ENCODE measurements at regions not wholly inside any gene's neighbourhood (a gene's known extent, or its start where the extent isn't known, plus 50 kb on each side); places are given as distances from the start of the nearest gene placed in this dataset.

DNA sequence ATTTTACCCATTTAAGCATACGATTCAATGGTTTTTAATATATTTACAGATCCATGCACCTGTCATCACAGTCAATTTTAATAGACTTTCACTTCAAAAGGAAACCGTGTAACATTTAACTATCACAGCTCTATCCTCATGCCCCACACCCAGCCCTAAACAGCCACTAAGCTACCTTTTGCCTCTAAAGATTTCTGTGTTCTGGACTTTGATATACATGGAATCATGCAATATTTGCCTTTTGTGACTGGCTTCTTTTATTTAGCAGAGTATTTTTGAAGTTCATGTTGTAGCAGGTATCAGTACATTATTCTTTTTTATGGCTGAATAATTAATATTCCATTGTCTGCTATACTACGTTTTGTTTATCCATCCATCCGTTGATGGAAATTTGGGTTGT lies 50.3 kb upstream of the STX16 start:
- no peak for DNase-seq

DNA sequence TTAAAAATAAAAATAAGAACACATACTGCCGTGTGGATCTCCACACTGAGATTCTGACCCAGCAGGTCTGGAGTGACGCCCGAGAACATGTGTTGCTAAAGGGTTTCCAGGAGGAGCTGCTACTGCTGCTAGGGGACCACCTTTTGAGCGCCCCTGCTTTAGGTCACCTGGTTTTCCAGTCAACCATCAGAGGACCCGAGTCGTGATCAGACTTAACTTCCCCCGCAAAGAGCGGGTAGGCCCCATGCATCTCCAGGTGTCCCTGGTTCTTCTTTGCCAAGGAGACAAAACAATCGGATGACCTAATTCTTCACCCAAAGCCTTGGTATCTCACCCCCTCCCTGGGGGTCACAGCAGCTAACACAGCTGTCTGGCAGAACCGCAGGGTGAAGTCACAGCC lies 51.1 kb upstream of the STX16 start:
- DNase-seq = no peak

DNA sequence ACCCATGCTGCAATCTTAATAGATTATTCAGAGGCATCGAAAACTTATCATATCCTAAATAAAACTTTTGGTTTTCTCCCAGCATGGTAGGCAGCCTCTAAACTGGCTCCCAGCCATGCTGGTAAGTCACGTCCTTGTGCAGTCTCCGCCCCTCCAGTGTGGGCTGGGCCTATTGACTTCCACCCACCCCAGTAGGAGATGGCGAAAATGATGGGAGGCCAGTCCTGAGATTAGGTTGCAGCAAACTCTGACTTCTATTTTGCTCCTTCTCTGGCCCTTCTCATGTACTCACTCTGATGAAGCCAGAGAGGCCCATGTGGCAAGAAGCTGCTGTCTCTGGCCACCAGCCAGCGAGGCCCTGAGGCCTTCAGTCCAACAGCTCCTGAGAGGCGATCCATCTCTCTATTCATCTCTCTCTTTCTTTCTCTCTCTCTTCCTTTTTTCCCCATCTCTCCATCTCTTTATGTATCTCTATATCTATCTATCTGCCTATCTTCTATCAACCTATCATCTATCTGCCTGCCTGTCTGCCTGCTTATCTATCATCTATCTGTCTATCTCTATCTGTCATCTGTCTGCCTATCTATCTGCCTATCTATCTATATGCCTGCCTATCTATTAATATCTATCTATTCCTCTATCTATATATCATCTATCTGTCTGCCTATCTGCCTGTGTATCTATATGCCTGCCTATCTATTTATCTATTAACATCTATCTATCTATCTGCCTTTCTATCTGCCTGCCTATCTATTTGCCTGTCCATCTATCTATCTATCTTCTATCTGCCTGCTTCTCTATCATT lies 52.7 kb upstream of the STX16 start:
- no peak for DNase-seq

DNA sequence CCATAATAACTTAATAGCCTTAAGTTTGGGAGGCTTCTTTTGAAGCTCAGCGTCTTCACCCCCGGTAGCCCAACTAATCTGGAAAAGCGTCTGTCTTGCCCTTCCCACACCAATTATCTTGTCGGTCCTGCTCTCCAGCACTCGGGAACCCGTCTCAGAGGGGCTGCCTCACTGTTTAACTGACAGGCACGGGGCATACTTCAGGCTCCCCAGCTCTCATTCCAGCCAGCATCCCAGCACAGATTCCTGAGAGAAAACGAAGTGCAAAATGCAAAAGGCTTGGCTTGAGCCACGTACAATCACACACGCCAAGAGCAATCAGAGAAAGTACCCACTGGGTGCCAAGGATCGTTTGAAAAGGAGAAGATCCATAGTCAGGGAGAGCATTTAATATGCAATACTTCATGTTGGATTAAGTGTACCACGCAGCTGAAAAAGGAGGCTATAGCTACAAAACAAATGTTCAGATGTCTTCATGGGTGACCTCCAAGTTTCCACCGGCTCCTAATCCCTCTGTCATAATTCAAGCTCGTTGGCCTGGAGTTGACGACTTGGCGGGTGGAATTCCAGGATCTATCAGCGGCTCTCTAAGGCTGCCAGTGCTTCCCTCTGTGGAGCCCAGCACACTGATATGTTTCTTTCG lies 53.7 kb upstream of the STX16 start:
- DNase-seq = no peak

DNA sequence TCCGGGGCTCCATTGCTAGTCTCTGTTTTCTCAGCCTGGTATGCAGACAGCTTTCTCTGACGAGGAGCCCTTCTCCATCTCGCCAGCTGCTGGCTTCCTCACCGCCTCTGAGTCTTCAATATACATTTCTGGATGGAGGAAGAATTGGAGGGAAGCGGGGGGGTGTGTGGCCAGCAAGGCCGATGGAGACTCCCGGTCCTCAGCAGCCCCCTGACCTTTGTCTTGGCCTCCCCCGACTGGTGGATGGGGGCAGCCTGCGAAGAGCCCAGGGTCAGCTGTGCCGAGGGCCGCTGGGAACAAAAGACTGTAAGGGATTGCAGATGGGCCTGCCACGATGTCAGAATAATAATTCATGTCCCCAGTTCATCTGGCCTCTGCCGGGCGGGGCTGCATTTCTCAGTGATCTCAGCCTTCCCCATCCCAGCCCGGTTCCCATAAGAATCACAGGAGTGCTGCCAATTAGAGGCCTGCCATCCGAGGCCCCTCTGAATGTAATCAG lies 54.3 kb upstream of the STX16 start:
- DNase-seq = no peak

DNA sequence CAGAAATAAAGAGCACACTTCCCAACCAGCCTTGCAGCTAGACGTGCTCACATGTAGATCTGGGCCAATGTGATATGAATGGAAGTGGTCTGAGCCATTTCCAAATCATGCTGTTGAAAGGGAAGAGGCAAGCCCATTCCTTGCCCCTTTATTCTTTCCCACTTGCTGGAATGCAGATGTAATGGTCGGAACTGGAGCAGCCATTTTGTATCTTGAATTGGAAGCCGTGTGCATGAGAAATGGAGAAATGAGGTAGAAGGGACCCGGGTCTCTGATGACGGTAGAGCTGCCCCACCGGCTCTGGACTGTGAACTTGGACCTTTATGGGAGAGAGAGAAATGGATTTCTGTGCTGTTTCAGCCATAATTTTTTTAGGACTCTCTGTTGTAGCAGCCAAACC lies 54.8 kb upstream of the STX16 start:
- DNase-seq = no peak

DNA sequence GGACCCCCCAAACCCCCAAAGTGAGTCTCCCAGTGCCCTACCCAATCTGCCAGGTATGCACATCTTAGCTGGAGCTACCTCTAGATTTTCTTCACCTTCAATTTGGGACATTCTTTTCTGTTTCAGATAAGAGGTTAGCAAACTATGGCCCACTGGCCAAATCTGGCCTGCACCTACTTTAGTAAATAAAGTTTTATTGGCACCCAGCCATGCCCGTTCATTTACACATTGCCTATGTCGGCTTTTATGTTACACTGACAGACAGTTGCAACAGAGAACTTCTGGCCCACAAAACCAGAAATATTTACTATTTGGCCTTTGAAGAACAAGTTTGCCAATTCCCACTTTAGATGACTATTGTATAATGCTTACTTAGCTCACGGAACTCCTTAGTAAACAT lies 55.9 kb upstream of the STX16 start:
- DNase-seq = peak; percentile 10

DNA sequence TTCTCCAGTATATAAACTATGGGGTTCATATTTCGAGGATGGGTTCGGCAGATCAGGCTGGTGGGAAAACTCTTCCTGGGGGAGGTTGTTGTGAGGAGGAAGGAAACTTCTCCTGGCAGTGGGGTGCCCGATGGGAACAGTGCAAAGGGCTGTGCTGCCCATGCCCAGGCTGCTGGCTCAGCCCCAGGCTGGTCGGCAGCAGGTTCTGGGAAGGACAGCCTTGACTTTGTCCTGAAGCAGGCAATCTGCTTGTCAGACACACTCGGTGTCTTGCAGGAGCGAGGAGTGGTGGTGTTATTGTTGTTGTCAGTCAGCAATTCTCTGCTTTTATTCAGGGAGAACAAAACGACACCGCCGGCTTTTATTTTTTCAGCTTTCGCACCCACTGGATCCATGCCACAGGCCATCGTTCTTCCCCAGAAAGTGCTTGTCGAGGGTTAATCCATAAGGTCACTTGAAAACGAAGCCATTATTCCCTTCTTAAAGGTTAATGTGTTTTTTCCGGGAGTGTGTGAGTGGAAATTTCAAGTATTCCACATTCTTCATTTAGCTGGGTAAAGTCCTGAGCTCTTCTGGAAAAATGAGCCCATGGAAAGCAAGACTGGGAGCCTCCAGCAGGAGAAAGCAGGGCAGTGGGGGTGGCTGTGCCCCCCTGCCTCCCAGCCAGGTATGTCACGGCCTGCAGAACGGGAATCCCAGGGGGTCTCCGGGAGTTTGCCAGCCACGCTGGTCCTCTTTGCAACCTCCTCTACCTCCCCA lies 57.0 kb upstream of the STX16 start:
- DNase-seq = no peak

DNA sequence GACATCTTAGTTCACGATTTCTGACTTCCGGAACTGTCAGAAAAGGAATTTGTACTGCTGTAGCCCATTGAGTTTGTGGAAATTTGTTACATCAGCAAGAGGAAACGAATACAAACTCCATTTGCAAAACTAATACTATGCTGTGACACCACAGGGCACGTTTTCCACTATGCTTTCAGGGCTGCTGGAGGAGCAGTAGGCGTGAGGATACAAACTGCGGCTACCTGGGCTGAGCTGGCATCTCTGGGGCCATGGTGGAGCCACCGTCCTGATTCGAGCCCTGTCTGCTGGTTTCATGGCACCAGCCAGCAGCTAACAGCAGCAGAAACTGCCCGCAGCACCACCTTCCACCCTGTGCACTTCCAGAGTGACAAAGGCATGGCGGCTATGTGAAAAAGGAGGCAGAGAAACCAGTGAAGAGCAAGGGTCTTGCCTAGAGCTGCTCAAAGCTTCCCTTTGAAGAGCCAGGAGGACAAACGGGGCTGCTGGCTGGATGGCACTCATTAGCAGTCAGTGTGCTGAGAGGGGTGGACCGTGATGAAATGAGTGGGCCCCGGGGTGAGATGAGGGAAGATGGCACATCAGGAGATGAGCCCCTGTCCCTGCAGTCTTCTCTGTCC lies 58.9 kb upstream of the STX16 start:
- DNase-seq = no peak

DNA sequence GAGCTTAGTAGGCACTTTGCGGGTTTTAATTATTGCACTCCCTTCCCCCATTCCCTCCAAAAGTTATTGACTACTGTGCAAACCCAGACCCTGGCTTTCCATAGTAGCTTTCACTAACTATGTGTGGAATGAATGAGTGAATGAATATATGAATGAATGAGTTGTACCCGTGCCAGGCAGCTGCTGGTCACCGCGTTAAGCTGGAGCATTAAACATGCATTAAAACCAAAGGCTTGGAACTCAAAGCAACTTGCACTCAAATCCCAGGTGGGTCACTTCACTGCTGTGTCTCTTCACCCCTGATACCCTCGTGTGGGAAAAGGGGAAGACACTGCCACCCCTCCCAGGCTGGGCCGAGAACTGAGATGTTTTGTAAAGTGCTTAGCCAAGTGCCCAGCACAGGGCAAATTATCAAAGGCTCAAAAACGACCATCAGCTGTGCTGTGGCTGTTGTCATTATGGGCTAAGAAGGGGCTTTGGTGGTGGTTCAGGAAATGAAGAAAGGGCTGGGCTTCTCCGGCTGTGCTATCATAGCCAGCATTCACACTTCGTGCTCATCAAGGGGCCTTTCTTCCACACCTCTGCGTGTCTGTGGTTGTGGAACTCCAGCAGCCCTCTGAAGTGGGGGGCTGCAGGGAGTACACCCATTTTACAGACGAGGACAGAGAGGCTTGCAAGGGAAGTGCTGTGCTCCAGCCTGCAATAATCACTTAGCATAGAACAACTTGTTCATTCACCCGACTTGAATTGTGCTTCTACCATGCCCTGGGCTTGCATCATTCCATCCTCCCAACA lies 60.2 kb upstream of the STX16 start:
- DNase-seq = no peak

DNA sequence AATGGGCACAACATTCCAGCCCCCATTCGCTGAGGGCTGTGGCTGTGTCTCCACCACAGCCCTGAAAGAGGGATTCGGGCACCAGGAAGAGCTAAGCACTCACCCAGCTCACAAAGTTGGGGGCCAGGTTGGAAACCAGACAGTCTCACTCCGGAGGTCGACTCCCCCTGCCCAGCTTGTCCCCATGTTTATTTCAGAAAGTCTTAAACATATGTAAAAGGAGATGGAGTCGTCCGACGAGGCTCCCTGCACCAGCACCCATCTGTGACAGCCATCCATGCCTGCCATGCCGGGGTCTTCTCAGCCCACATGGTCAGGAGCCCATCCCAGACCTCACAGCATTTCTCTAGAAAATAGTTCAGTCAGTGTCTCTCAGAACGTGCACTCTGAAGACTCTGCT lies 63.6 kb upstream of the STX16 start:
- no peak for DNase-seq

DNA sequence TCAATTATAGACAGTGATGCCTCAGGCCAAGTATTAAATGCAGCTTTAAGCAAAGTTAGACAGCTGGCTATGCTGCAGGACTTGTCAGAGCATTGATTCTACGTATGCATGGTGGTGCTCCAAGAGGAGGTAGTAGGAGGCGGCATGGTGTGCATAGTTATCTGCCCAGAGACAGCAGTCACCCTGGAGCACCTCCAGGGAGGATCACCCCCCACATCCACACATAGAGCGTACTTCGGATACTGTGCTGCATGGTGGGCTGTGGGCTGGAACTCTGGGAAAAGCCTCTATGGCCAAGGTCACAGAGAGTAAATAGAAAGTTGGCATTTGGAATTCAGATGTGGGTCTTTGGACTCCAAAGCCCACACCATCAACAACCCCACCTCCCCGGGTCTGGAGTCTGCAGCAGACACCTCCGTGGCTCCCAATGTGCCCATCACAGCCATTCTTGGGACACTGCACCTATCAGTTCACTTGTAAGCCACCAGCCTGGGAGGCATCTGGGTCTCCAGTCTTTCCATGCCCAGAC lies 64.5 kb upstream of the STX16 start:
- DNase-seq = no peak

DNA sequence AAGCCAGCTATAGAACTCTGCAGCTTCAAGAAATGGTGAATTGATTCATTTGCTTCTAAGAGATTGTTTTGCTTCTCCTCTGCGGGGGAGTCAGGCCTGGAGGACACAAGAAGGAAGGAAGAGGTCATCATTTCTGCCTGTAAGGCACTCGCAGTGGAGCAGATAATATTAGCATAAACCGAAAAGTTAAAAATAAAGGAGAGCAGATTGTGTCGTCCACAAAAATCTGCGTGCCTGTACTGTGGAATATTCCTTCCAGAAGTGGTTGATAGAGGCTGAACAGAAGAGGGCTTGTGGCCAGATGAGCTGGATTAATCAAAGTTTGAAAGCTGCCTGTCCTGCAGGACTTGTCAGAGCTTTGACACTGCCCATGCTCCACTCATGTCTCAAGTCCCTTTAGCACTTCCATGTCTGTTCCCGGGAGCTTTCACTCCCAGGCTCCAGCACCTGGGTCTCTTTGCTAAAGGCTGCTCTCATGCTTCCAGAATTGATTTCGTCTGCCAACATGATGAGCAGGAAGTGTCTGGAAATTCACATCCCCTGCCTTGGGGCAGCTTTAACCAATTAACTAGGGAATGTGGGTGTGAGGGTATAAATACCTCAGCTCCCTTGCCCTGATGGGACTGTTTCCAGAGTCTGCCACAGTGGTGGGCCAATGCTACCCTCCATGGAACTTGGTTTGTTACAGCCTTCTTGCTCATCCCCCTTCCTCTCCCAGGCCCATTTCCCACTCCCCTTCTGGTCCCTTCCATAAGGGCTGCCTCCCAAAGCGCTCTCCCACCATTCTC lies 65.1 kb upstream of the STX16 start:
- DNase-seq = no peak

DNA sequence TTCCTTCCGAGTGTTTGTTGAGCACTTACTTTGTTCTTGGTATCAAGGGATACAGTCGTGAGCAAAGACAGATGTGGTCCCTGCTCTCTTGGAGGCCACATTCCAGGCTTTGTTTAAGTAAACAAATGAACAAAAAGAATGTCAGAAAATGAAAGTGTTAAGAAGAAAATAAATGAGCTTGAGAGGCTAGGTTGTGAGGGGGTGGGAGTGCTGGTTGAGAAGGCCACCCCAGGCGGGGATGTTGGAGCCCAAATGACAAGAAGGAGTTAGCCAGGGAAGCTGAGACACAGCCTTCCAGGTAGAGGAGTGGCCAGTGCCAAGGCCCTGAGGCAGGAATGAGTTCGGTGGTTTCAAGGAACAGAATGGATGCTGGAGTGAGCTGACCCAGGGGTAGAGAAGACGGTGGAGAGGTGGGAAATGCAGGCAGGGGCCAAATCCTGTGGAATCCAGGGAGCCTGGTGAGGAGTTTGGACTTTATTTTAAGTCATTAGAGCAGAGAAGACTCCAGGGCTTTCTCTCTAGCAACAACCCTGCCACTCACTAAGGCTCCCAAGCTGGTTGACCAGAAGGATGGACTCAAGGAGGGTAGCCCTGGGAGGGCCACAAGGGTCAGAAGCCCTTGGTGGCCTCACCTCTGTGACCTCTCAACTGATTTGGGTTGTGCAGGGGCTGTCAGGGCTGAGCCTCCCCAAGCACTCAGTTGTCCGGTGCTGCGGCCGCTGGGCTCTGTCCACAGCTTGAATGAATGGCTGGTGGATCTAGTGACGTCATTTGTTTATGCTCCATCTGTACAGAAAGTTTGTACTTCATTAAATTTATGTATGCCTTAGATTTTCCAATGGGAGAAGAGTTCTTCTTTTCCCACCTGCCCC lies 66.0 kb upstream of the STX16 start:
- DNase-seq = no peak

DNA sequence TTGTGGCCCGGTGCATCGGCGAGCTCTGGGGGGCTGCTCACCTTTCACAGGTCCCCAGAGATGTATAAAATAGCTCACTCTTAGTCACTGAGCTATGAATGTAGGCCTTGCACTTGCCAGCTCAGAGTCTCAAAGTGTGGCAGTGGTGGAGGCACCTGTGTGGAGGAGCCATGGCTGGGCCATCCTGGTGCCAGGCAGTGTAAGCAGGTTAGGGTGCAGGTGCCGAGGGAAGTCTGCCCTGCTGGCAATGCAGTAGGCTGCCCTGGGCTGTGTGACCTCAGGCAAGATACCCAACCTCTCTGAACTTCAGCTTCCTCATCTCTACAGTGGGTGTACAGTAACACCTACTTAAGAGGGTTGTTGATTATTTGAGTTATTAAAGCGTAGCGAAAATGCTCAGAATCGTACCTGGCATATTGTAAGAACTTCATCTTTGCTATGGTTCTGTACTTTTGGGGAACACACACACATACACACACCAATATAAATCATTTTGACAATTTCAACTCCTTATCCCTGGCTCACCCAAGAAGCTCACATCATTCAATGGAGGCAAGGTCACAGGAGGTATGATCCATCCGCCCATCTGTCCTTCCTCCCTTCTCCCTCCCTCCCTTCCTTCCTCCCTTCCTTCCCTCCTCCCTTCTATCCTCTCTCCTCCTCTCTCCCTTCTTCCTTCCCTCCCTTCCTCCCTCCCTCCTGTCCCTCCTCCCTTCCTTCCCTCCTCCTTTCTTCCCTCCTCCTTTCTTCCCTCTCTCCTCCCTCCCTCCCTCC lies 66.8 kb upstream of the STX16 start:
- DNase-seq = no peak

DNA sequence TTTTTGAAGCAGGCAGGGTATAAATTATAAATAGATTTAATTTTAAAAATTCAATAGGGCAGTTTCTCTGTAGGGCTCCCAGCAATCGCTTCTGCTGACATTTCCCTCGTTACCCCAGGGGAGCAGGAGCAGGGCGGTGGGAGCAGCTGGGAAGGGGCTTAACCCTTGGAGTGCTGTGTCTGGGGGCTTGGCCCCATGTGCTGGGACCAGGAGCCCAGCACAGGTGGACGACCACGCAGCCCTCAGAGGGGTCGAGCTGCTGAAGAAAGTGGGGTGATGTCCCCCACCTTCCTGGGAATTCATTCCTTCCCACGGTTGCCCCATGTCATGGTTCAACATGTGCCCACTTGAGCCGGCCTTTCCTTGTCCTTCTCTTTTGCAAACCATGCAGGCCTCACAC lies 67.5 kb upstream of the STX16 start:
- no peak for DNase-seq

DNA sequence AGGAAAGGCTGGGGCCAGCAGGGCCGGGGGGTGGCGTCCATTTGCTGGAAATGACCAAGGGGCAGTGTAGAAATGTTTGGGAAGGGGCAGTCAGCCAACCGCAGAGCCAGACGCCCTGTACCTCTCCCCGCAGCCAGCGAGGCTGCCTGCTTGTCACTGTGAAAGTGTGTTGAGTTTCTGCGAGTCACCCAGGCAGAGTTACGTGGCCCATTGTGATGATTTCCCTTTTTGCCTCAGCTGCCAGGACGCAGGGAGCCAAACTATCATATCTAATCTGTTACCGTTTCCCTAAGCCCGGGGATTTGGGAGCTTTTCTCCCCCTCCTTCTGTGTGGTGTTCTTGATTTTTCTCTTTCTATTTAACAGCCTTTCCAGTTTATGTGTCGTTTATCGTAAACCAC lies 67.9 kb upstream of the STX16 start:
- DNase-seq = no peak

DNA sequence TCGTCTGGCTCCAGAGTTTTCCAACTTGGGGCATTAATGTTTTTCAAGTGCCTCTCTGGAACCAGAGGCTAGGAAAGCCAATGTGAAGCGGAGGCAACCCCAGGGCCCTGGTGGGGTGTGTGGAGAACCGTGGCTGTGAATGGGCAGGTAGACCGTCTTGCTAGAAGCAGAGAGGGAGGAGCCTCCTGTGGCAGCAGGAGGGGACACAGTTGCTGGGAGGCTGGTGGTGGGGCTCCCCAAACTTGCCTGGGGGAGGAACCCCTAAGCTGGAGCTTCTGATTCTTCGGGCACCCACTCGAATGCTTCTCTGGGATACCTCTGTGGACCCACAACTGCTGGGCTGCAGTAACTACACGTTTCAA lies 65.3 kb upstream of the APCDD1L start:
- DNase-seq = no peak

DNA sequence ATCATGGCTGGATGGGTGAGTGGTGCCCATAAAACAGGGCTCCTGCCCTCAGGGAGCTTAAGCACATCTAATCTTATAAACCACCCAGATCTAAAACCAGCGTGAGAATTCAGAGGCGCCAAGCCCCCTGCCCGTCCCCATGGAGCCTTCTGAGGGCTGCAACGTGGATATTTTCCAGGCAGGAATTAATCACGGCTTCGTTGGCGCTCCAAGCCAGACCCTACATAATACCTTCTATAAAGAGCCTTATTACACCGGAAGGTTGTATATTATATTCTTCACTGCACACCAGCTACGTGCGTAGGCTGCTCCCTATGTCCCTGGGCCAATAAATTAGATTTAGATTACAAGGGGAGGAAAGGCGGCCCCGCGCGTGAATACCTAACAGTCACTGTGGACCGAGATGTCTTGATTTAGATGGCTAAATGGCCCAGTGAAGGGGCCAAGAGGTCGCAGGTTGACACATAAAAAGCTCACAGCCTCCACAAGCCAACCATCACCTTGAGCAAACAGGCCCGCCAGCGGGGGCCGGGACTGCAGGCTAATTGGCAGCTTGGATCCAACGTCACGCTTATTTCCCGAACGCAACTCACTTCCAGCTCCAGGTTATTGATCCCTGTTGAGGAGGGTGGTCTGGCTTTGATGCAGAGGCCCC lies 64.7 kb upstream of the APCDD1L start:
- DNase-seq = no peak

Data from COR-L47 (cell line).